ENCODE measurements at regions not wholly inside any gene's neighbourhood (a gene's known extent, or its start where the extent isn't known, plus 50 kb on each side); places are given as distances from the start of the nearest gene placed in this dataset.

GRCh38 chr4:180153587-180153986 is 2089.6 kb upstream of the TENM3 start:
- H3K4me1 ChIP-seq: no peaks in the 10 kb centered on the region
- no peak overlapping the region for H3K4me3 ChIP-seq
- no peaks in the 10 kb centered on the region for H3K9me3 ChIP-seq
- H3K36me3 ChIP-seq (replicated peaks in 1 of 2; ENCODE audit: insufficient read depth in 1 of 2, low read depth in 2 of 2): no peaks in the 10 kb centered on the region
- WGBS, 2 donors: 94 to 95% methylated on average over 5 of the region's 5 CpGs
- H3K27ac ChIP-seq: no peak overlapping the region
- DNase-seq (no peak), ATAC-seq (no peak)
- intact Hi-C loops (cut with DNase I): no loop called here
- TF ChIP-seq CTCF (IDR thresholded peaks at IDR 0.05) (no peak), POLR2A (IDR thresholded peaks at IDR 0.05) (no peak)
- H3K27me3 ChIP-seq: no peaks in the 10 kb centered on the region

GRCh38 chr4:180156684-180157083 is 2086.5 kb upstream of the TENM3 start:
- 90 to 92% methylated on average over 1 of the region's 1 CpG for WGBS, 2 donors
- ATAC-seq (no peak), DNase-seq (no peak)
- Histone ChIP-seq H3K27me3 (no peaks in the 10 kb centered on the region), H3K36me3 (replicated peaks in 1 of 2; ENCODE audit: insufficient read depth in 1 of 2, low read depth in 2 of 2) (no peaks in the 10 kb centered on the region), H3K9me3 (no peaks in the 10 kb centered on the region), H3K27ac (no peak overlapping the region), H3K4me3 (no peak overlapping the region), H3K4me1 (peaks cover 6% of the 10 kb centered on the region)
- intact Hi-C loops (cut with DNase I): no loop called here
- TF ChIP-seq CTCF (IDR thresholded peaks at IDR 0.05) (no peak), POLR2A (IDR thresholded peaks at IDR 0.05) (no peak)

- Histone ChIP-seq H3K27me3 (no peaks in the 10 kb centered on the region), H3K4me3 (no peak overlapping the region), H3K27ac (no peak overlapping the region), H3K36me3 (replicated peaks in 1 of 2; ENCODE audit: insufficient read depth in 1 of 2, low read depth in 2 of 2) (no peaks in the 10 kb centered on the region), H3K4me1 (peaks cover 6% of the 10 kb centered on the region), H3K9me3 (no peaks in the 10 kb centered on the region)
- ATAC-seq: no peak
- TF ChIP-seq POLR2A (IDR thresholded peaks at IDR 0.05): no peak
- TF ChIP-seq CTCF (IDR thresholded peaks at IDR 0.05): no peak
- no peak for DNase-seq
- 28 to 29% methylated on average over 8 of the region's 8 CpGs for WGBS, 2 donors
- intact Hi-C loops (cut with DNase I): no loop called here
Observed at GRCh38 chr4:180160195-180160983, 2082.8 kb upstream of the TENM3 start.

- ATAC-seq: no peak
- H3K4me1 ChIP-seq: peaks cover 6% of the 10 kb centered on the region
- no peaks in the 10 kb centered on the region for H3K27me3 ChIP-seq
- H3K27ac ChIP-seq: no peak overlapping the region
- TF ChIP-seq POLR2A (IDR thresholded peaks at IDR 0.05): no peak
- TF ChIP-seq CTCF (IDR thresholded peaks at IDR 0.05): no peak
- no peak overlapping the region for H3K4me3 ChIP-seq
- intact Hi-C loops (cut with DNase I): no loop called here
- no peaks in the 10 kb centered on the region for H3K36me3 ChIP-seq (replicated peaks in 1 of 2; ENCODE audit: insufficient read depth in 1 of 2, low read depth in 2 of 2)
- H3K9me3 ChIP-seq: no peaks in the 10 kb centered on the region
- DNase-seq: no peak
- 71 to 79% methylated on average over 2 of the region's 2 CpGs for WGBS, 2 donors
Observed at GRCh38 chr4:180164799-180165198, 2078.4 kb upstream of the TENM3 start.

- no peak overlapping the region for H3K27ac ChIP-seq
- H3K9me3 ChIP-seq: no peaks in the 10 kb centered on the region
- H3K4me3 ChIP-seq: no peak overlapping the region
- no peak for DNase-seq
- no peak for ATAC-seq
- TF ChIP-seq CTCF (IDR thresholded peaks at IDR 0.05): no peak
- TF ChIP-seq POLR2A (IDR thresholded peaks at IDR 0.05): no peak
- 63 to 66% methylated on average over 3 of the region's 3 CpGs for WGBS, 2 donors
- H3K27me3 ChIP-seq: no peaks in the 10 kb centered on the region
- intact Hi-C loops (cut with DNase I): no loop called here
- no peaks in the 10 kb centered on the region for H3K36me3 ChIP-seq (replicated peaks in 1 of 2; ENCODE audit: insufficient read depth in 1 of 2, low read depth in 2 of 2)
- H3K4me1 ChIP-seq: no peaks in the 10 kb centered on the region
Observed at GRCh38 chr4:180169394-180169793, 2073.8 kb upstream of the TENM3 start.
